Tibial artery (tissue), 4 donors: ENCODE measurements at regions not wholly inside any gene's neighbourhood (a gene's known extent, or its start where the extent isn't known, plus 50 kb on each side); places are given as distances from the start of the nearest gene placed in this dataset.

ENCODE experiments used
- DNase-seq, 2 donors: peaks; one replicate each; pipeline ENCODE4 v3.0.0-alpha.2; 2019
- H3K27ac ChIP-seq, 2 donors: fragments of 200-600 bp; sonication (generic) in 1 of 2; 1 replicate in 1 of 2; 2 replicates in 1 of 2; pipeline ENCODE4 v1.5.1; 2018 to 2019; ENCODE audit warnings: mild to moderate bottlenecking in 1 of 2
- H3K27me3 ChIP-seq, 2 donors: fragments of 200-600 bp; sonication (generic) in 1 of 2; one replicate each; pipeline versions ENCODE4 v1.5.1 to v1.6.0; 2016 to 2019
- H3K36me3 ChIP-seq, 3 donors: fragments of 200-600 bp; sonication (generic) in 2 of 3; one replicate each; pipeline ENCODE4 v1.5.1; 2016 to 2019; ENCODE audit warnings: mild to moderate bottlenecking in 2 of 3
- H3K4me1 ChIP-seq, 4 donors: fragments of 200-600 bp; sonication (generic) in 2 of 4; 1 replicate in 3 of 4; 2 replicates in 1 of 4; pipeline ENCODE4 v1.5.1; 2016 to 2019
- H3K4me3 ChIP-seq, 2 donors: fragments of 200-600 bp; sonication (generic) in 1 of 2; 1 replicate in 1 of 2; 2 replicates in 1 of 2; pipeline ENCODE4 v1.5.1; 2018 to 2019; ENCODE audit warnings: mild to moderate bottlenecking in 2 of 2
- H3K9me3 ChIP-seq, 3 donors: fragments of 200-600 bp; sonication (generic) in 1 of 3; one replicate each; pipeline ENCODE4 v1.5.1; 2016 to 2019
- CTCF ChIP-seq, 2 experiments: fragments of 200-600 bp in 1 of 2; fragments of 450-650 bp in 1 of 2; IDR thresholded peaks; one replicate each; pipeline ENCODE4 v1.5.1; 2017 to 2019; ENCODE audit warnings: antibody characterized with exemption in 2 of 2, mild to moderate bottlenecking in 1 of 2, moderate library complexity in 1 of 2
- intact Hi-C: fragments of 100-400 bp; cut with DNase I; formaldehyde crosslinking; loops from one replicate; pipeline ENCODE4 v1.15.0; 2023; ENCODE audit warnings: low total_unique reads

- no peaks in the 10 kb centered on the region for H3K27me3 ChIP-seq
- TF ChIP-seq CTCF (IDR thresholded peaks at IDR 0.05) = no peak
- intact Hi-C loops = no loop called here
Measured at GRCh38 chr4:164312671-164313070, 441.3 kb upstream of the SMIM31 start.

GRCh38 chr4:164313853-164314252, 440.1 kb upstream of the SMIM31 start:
- no peak for TF ChIP-seq CTCF (IDR thresholded peaks at IDR 0.05)
- Histone ChIP-seq H3K27ac (no peak overlapping the region), H3K27me3 (no peaks in the 10 kb centered on the region), H3K4me1 (no peaks in the 10 kb centered on the region), H3K4me3 (no peak overlapping the region), H3K36me3 (no peaks in the 10 kb centered on the region), H3K9me3 (no peaks in the 10 kb centered on the region)
- no peak for DNase-seq
- intact Hi-C loops = no loop called here

More at GRCh38 chr4:164312671-164313070, 441.3 kb upstream of the SMIM31 start:
- Histone ChIP-seq H3K4me1 (no peaks in the 10 kb centered on the region), H3K9me3 (no peaks in the 10 kb centered on the region), H3K27ac (no peak overlapping the region), H3K4me3 (no peak overlapping the region), H3K36me3 (no peaks in the 10 kb centered on the region)
- no peak for DNase-seq

- no peak for TF ChIP-seq CTCF (IDR thresholded peaks at IDR 0.05)
- no peaks in the 10 kb centered on the region for H3K36me3 ChIP-seq
- no peak overlapping the region for H3K27ac ChIP-seq
- no peak overlapping the region for H3K4me3 ChIP-seq
- intact Hi-C loops = no loop called here
- no peaks in the 10 kb centered on the region for H3K9me3 ChIP-seq
- DNase-seq = no peak
- H3K4me1 ChIP-seq = no peaks in the 10 kb centered on the region
- H3K27me3 ChIP-seq = no peaks in the 10 kb centered on the region
Measured at GRCh38 chr4:164318350-164318749, 435.6 kb upstream of the SMIM31 start.

- no peak for DNase-seq
- intact Hi-C loops = no loop called here
- H3K27me3 ChIP-seq = no peaks in the 10 kb centered on the region
- H3K4me1 ChIP-seq = no peaks in the 10 kb centered on the region
- H3K9me3 ChIP-seq = no peaks in the 10 kb centered on the region
- H3K36me3 ChIP-seq = no peaks in the 10 kb centered on the region
- TF ChIP-seq CTCF (IDR thresholded peaks at IDR 0.05) = no peak
- no peak overlapping the region for H3K4me3 ChIP-seq
- H3K27ac ChIP-seq = no peak overlapping the region
Measured at GRCh38 chr4:164319688-164320087, 434.2 kb upstream of the SMIM31 start.

- no peak overlapping the region for H3K4me3 ChIP-seq
- intact Hi-C loops = no loop called here
- no peaks in the 10 kb centered on the region for H3K36me3 ChIP-seq
- no peak for TF ChIP-seq CTCF (IDR thresholded peaks at IDR 0.05)
- no peaks in the 10 kb centered on the region for H3K4me1 ChIP-seq
- H3K27ac ChIP-seq = no peak overlapping the region
- DNase-seq = no peak
- no peaks in the 10 kb centered on the region for H3K27me3 ChIP-seq
- H3K9me3 ChIP-seq = no peaks in the 10 kb centered on the region
Measured at GRCh38 chr4:164320847-164321246, 433.1 kb upstream of the SMIM31 start.

GRCh38 chr4:164326056-164326455, 427.9 kb upstream of the SMIM31 start:
- H3K4me3 ChIP-seq = no peak overlapping the region
- H3K27ac ChIP-seq = no peak overlapping the region
- intact Hi-C loops = no loop called here
- no peak for DNase-seq
- no peaks in the 10 kb centered on the region for H3K9me3 ChIP-seq
- no peaks in the 10 kb centered on the region for H3K4me1 ChIP-seq
- no peaks in the 10 kb centered on the region for H3K36me3 ChIP-seq
- H3K27me3 ChIP-seq = no peaks in the 10 kb centered on the region
- TF ChIP-seq CTCF (IDR thresholded peaks at IDR 0.05) = no peak
